Keratinocyte (primary cell): ENCODE measurements at regions not wholly inside any gene's neighbourhood (a gene's known extent, or its start where the extent isn't known, plus 50 kb on each side); places are given as distances from the start of the nearest gene placed in this dataset.

Source experiments
- DNase-seq: peaks from one replicate; pipeline ENCODE4 v3.0.0-alpha.2; 2011; ENCODE audit warnings: low read depth, missing footprints, low spot score
- FAIRE-seq: peaks from 2 replicates; lab custom pipeline; 2011; peaks lifted over from hg19 to GRCh38; lab: Jason Lieb, UNC
- H2AFZ ChIP-seq: 2 replicates; pipeline ENCODE4 v1.6.0; 2012; ENCODE audit warnings: low read length, control low read depth, inconsistent platforms; ENCODE audit not compliant: control insufficient read depth
- H3K27ac ChIP-seq: 2 replicates; pipeline ENCODE4 v1.5.1; 2011; ENCODE audit warnings: low read length; ENCODE audit not compliant: control insufficient read depth, insufficient read depth
- H3K27me3 ChIP-seq: 3 replicates; pipeline ENCODE4 v1.6.0; 2011; ENCODE audit warnings: low read length; ENCODE audit not compliant: control insufficient read depth, insufficient read depth; ENCODE audit errors: extremely low read depth
- H3K36me3 ChIP-seq, 2 experiments: 2 replicates in 1 of 2; 3 replicates in 1 of 2; pipeline ENCODE4 v1.5.1; 2011; ENCODE audit warnings: low read length in 2 of 2, mild to moderate bottlenecking in 1 of 2; ENCODE audit not compliant: control insufficient read depth in 2 of 2, insufficient read depth in 2 of 2; ENCODE audit errors: extremely low read depth in 1 of 2
- H3K4me1 ChIP-seq: 3 replicates; pipeline ENCODE4 v1.5.1; 2011; ENCODE audit warnings: low read length; ENCODE audit not compliant: control insufficient read depth, insufficient read depth; ENCODE audit errors: extremely low read depth
- H3K4me2 ChIP-seq: 3 replicates; pipeline ENCODE4 v1.6.0; 2011; ENCODE audit warnings: low read depth, low read length; ENCODE audit not compliant: control insufficient read depth, insufficient read depth; ENCODE audit errors: extremely low read depth
- H3K4me3 ChIP-seq, 3 experiments: fragments of 200-600 bp in 1 of 3; sonication (generic) in 1 of 3; 2 replicates in 2 of 3; 3 replicates in 1 of 3; pipeline ENCODE4 v1.5.1; 2011 to 2016; ENCODE audit warnings: low read length in 3 of 3, mild to moderate bottlenecking in 3 of 3, control low read depth in 2 of 3, inconsistent platforms in 1 of 3, low read depth in 1 of 3, mixed read lengths in 1 of 3, mixed run types in 1 of 3, moderate library complexity in 1 of 3; ENCODE audit not compliant: control insufficient read depth in 2 of 3, insufficient read depth in 2 of 3; ENCODE audit errors: extremely low read depth in 1 of 3
- H3K79me2 ChIP-seq: 2 replicates; pipeline ENCODE4 v1.6.0; 2012; ENCODE audit warnings: low read length; ENCODE audit not compliant: control insufficient read depth, insufficient read depth
- H3K9ac ChIP-seq: 3 replicates; pipeline ENCODE4 v1.6.0; 2011; ENCODE audit warnings: low read length; ENCODE audit not compliant: control insufficient read depth, insufficient read depth; ENCODE audit errors: extremely low read depth
- H3K9me1 ChIP-seq: 3 replicates; pipeline ENCODE4 v1.6.0; 2011; ENCODE audit warnings: low read length; ENCODE audit not compliant: control insufficient read depth, insufficient read depth; ENCODE audit errors: extremely low read depth
- H3K9me3 ChIP-seq: 2 replicates; pipeline ENCODE4 v1.5.1; 2012; ENCODE audit warnings: low read depth, low read length; ENCODE audit not compliant: control insufficient read depth
- H4K20me1 ChIP-seq: 3 replicates; pipeline ENCODE4 v1.6.0; 2011; ENCODE audit warnings: low read length; ENCODE audit not compliant: control insufficient read depth, insufficient read depth; ENCODE audit errors: extremely low read depth
- CTCF ChIP-seq, 3 experiments: IDR thresholded peaks in 1 of 3; conservative IDR thresholded peaks in 1 of 3; optimal IDR thresholded peaks in 1 of 3; 2 replicates in 2 of 3; 3 replicates in 1 of 3; pipeline versions ENCODE3 to v1.5.1; 2011; ENCODE audit warnings: low read length in 3 of 3, mild to moderate bottlenecking in 3 of 3, moderate library complexity in 2 of 3, control low read depth in 1 of 3, inconsistent platforms in 1 of 3; ENCODE audit not compliant: insufficient read depth in 2 of 3; ENCODE audit errors: extremely low read depth in 1 of 3
- EZH2 ChIP-seq: IDR thresholded peaks from one replicate; pipeline ENCODE4 v1.6.1; 2012; ENCODE audit warnings: inconsistent platforms, mild to moderate bottlenecking, low read length, moderate library complexity
- dilution Hi-C: fragments of 300-500 bp; cut with MboI; formaldehyde crosslinking; loops from one replicate; pipeline ENCODE4 v1.7.0; 2020; ENCODE audit warnings: low sequenced_read_pairs; ENCODE audit not compliant: extremely low pct_ligation_motif_present

GRCh38 chr2:34204560-34204959 is 605.5 kb upstream of the FAM98A start:
- FAIRE-seq, result no peak
- H2AFZ ChIP-seq, result no peak overlapping the region
- TF ChIP-seq CTCF (optimal IDR thresholded peaks at IDR 0.05 in 1 of 3, IDR thresholded peaks at IDR 0.05 in 1 of 3, conservative IDR thresholded peaks at IDR 0.05 in 1 of 3; ENCODE audit: extremely low read depth in 1 of 3, insufficient read depth in 2 of 3, low read length in 3 of 3) (no peak), EZH2 (no peak)

GRCh38 chr2:34201099-34201498 is 602.0 kb upstream of the FAM98A start:
- Histone ChIP-seq H3K9me1 (no peaks in the 10 kb centered on the region), H2AFZ (no peak overlapping the region), H3K4me2 (no peak overlapping the region), H3K9ac (no peak overlapping the region), H3K27me3 (no peaks in the 10 kb centered on the region), H4K20me1 (no peaks in the 10 kb centered on the region), H3K9me3 (no peaks in the 10 kb centered on the region), H3K79me2 (no peaks in the 10 kb centered on the region), H3K4me3 (no peak overlapping the region), H3K36me3 (no peaks in the 10 kb centered on the region), H3K27ac (no peak overlapping the region), H3K4me1 (no peaks in the 10 kb centered on the region)
- dilution Hi-C loops, result no loop called here
- TF ChIP-seq CTCF (optimal IDR thresholded peaks at IDR 0.05 in 1 of 3, IDR thresholded peaks at IDR 0.05 in 1 of 3, conservative IDR thresholded peaks at IDR 0.05 in 1 of 3; ENCODE audit: extremely low read depth in 1 of 3, insufficient read depth in 2 of 3, low read length in 3 of 3) (no peak), EZH2 (no peak)
- DNase-seq (no peak), FAIRE-seq (no peak)

More at GRCh38 chr2:34204560-34204959, 605.5 kb upstream of the FAM98A start:
- no peak overlapping the region for H3K9ac ChIP-seq
- no peaks in the 10 kb centered on the region for H3K9me3 ChIP-seq
- H3K27me3 ChIP-seq, result no peaks in the 10 kb centered on the region
- no peaks in the 10 kb centered on the region for H3K36me3 ChIP-seq
- no peak overlapping the region for H3K4me3 ChIP-seq
- no peaks in the 10 kb centered on the region for H3K9me1 ChIP-seq
- H3K79me2 ChIP-seq, result no peaks in the 10 kb centered on the region
- dilution Hi-C loops, result no loop called here
- DNase-seq, result no peak
- H3K4me1 ChIP-seq, result no peaks in the 10 kb centered on the region
- no peak overlapping the region for H3K4me2 ChIP-seq
- no peak overlapping the region for H3K27ac ChIP-seq
- H4K20me1 ChIP-seq, result no peaks in the 10 kb centered on the region
